Myocyte (in vitro differentiated cells): ENCODE measurements at regions not wholly inside any gene's neighbourhood (a gene's known extent, or its start where the extent isn't known, plus 50 kb on each side); places are given as distances from the start of the nearest gene placed in this dataset.

ENCODE experiments used
- DNase-seq: peaks from one replicate; pipeline ENCODE4 v3.0.0-alpha.2; 2012; ENCODE audit warnings: low read depth

DNA sequence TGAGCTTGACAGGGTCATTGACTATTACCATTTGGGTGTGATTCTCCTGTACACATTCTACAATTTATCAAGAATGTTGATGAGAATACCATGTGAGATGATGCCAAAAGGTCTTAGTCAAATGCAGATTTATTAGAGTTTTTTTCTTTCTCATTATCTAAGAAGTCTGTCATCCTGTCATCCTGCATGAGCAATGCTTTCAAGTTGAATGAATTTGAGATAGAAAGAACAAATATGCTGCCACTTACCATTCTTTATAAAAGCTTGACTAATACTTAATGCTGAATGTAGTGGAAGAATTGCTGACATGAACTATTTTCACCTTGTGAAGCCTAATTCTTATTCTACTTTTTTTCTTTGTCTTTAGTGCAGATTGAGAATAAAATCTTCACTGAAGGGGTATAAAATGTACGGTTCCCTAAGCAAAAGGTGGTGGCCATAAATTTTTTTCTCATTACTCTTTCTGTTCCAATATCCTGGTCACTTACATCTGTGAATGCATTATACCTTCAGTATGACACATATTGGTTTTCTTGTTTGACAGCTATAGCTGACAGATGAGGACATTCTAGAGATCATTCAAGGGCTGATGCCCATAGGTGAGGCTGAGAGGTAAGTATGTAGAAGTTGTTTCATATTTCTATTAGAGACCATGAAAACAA lies 1434.7 kb downstream of the SLITRK1 start:
- no peak for DNase-seq

DNA sequence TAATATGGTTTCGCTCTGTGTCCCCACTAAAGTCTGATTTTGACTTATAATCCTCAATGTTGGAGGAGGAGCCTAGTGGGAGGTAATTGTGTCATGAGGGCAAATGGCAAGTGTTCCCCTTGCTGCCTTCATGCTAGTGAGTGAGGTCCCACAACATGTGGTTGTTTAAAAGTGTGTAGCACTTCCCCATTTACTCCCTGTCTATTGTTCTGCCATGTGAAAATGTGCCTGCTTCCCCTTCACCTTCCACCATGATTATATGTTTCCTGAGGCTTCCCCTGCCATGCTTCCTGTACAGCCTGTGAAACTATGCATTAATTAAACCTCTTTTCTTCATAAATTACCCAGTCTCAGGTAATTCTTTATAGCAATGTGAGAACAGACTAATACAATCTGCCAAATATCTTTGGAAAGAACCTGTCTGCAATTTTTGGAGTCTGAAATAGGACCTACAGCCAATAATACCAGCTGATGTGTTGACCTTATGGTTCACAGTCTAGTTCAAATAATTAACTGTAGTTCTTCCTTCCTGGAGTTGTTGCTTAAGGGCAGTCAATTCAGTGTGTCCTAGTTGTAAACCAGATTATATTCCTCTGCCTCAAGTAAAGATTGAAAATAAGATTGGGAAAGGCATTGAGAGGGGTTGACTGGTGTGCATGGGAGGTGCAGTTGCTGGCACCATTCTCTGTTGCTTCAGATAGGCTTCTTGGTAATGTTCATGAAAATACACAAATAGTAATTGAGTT lies 1442.9 kb downstream of the SLITRK1 start:
- DNase-seq, result no peak

DNA sequence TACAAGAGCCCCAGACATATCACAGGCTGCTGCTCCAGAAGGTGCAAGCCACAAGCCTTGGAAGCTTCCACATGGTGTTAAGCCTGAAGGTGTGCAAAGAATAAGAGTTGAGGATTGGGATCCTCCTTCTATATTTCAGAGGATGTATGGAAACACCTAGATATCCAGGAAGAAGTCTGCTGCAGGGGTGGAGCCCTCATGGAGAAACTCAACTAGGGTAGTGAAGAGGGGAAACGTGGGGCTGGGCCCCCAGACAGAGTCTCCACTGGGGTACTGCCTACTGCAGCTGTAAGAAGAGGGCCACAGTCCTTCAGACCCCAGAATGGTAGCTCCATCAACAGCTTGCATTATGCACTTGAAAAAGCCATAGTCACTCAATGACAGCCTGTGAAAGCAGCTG lies 1444.0 kb downstream of the SLITRK1 start:
- no peak for DNase-seq

DNA sequence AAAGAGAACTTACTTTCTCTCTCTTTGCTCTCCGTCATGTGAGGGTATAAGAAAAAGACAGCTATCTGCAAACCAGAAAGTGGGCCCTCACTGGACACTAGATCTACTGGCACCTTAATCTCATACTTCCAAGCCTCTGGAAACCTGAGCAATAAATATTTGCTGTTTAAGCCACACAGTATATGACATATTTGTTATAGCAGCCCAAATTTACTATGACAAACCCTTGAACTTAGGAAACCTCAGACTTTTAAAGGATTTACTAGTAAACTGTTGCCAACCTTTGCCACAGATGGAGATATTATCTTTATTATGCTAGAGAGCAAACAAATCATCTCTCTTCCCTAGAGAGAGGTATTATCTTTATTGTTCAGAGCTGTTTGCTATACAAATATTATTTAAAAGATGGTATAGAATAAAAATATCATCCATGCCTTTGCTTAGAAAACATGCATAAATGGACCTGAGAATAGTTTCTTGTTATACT lies 1446.1 kb downstream of the SLITRK1 start:
- DNase-seq, result no peak

DNA sequence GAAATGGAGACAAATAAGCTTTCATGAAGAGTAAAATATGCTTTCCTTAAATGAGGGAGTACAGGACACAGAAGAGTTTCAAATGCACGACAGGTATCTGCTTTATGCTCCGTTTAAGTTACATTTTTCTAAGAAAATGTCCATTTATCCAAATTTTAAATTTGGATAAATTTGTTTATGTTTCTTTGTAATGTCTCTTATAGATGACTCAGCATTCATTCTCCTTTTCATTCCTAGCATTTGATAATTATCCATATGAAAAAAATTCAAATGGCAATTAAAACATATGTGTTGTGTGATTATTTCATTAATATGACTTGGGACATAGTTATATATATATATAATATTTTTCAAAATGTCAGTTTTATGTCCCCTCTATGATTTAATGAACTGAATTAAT lies 1449.3 kb downstream of the SLITRK1 start:
- no peak for DNase-seq

DNA sequence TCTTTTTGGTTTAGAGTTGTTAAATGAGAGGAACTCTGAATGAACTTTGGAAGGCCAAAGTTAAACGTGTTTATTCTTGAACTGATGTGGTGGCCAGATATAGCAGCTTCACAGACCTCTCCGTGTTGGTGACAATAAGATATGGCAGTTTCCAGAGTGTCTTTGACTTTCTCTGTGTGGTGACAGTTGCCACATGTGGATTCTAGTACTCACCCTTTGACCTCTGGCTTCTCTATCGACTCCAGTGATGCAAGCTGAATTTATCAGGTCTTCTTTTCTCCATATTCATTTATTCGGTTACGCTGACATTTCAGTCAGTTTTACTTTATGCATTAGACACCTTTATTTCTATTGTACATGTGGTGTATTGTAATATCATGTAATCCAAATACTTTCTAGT lies 1469.5 kb downstream of the SLITRK1 start:
- no peak for DNase-seq

DNA sequence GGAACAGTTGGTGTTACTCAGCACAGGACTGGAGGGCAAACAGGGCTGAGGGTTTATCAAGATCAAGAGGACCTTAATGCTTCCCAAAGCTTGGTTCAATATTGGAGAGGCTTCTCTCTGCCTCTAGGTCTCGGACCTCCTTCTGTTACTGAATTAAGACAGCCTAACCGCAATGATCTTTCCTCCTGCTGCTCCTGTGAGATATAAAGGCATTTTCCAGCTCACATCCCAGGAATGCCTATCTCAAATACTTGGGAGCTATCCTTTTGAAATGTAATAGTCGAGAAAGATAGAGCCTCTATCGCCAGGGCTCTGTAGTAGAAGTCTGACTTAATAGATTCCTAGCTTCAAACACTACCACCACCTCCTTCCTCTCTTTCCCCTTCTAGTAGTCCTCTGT lies 1475.0 kb downstream of the SLITRK1 start:
- no peak for DNase-seq

DNA sequence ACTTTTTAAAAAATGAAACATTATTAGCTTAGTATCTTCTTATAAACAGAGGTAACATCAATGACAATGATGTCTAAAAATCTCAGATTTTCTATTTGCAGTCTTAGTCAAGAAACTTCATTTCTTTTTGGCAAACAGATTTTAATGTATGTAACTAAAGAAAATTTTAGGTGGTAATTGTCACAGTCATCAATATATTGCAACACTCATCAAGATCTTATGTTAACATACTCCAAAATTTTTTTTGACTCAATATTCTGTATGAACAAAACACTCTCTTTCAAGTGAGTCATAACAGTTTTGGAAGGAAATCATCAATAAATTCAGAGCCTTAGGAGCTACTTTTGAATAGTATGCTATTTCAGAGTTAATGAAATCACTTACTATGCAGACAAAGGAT lies 1507.6 kb downstream of the SLITRK1 start:
- DNase-seq, result no peak

DNA sequence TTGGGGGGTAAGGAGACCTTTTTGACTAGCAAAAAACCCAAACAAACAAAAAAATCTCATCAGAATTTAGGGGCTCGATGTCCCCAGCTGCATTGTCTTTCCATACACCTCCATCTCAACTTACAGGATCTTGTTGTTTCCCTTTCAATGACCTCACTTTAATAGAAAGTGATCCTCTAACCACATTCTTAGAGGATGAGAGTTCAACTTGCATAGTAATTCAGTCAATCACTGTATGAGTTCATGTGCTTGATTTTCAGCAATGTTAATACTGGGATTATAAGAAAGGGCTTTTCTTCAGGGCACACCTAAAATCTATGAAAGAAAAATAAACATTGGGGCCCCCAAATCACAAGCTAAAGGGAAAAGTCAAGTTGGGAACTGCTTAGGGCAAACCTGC lies 1512.0 kb downstream of the SLITRK1 start:
- DNase-seq, result peak; percentile 5

DNA sequence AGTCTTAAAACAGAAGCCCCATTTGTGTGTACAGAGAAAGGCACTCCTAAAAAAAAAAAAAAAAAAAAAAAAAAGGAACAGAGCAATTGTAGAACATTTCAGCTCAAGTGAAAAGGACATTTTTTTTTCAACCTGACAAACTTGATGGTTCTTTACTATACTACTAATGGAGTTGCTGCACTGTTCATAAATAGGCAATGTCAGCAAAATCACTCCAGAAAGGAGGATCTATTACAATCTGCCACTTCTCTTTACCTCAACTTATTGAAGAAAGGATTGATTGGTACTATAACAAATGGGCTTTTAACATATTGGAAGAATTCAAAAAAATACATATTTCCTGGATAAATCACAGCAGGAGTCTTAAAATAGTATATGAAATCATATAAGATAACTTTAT lies 1517.7 kb downstream of the SLITRK1 start:
- DNase-seq, result no peak

DNA sequence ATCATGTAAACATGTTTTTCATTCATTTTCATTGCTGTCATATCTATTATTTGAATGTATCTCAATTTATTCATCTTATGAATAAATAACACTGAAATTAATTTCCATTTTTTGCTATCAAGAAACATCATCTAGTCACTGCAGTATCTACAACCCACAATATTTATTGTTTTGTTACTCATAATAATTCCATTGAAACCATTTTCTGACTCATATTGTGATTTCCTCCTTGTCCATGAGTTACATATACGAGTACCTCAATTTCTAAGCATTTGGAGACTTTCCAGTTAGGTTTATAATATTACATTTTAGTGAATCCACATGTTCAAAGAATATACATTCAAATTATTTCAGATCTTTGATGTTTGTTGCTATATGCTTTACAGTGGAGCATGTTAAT lies 1524.0 kb downstream of the SLITRK1 start:
- no peak for DNase-seq

DNA sequence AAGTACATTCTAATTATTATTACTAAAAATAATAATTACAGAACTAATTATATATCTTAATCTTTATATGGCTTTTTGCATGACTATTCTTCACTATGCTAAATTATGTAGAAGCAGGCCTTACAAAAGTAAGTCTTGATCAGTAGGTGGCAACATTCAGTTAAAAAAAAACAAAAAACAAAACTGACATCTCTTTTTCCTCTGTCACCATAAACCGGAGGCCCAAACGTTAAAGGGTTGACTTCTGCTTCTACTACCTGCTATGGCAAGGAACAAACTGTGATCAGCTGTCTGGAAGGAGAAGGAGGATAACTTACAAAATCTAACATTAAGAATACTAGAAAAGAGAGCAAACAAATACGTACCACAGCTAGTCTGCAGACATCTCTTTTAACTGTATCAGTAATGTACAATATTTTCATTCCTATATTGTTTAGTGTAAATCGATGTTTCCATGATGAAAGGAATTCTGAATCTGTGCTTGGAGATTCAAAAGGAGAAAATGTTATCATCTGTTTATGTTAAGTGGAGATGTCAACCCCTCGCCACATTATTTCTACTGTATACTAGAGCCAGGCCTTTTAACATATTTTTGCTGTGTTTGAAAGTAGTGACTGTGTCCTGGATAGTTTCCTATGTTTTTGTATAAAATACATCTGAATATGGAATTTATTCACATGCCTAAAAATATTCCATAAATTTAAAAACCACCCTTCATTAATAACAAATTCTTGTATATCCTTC lies 1525.4 kb downstream of the SLITRK1 start:
- DNase-seq, result peak; percentile 36

DNA sequence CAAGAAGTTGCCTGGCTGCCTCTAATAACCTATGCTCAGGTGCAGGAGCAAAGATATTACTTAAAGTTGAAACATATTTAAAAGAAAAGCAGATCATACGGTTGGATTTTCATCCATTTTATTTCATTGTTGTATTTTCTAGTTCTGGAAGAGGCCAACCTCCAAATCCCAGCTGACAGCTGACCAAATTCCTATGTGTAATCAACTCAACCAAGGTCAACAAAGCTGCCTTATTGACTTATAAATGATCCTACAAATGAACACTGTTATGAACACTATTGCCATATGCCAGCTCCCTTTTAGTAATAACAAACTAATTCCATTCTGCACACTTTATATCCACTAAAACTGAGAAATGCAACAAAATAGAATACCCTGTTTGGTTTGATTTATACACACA lies 1537.4 kb downstream of the SLITRK1 start:
- DNase-seq, result peak; percentile 9

DNA sequence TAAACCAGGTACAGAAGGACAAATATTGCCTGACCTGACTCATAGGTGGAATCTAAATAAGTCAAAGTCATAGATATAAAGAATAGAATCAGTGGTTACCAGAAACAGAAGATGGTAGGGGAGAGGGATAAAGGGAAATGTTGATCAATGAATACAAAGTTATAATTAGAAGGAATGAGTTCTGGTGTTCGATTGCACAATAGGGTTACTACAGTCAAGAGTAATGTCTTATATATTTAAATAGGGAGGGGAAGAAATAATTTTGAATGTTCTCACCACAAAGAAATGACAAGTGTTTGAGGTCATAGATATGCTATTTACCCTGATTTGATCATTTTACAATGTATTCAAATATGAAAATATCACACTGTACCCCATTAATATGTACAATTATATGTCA lies 1541.2 kb downstream of the SLITRK1 start:
- no peak for DNase-seq

DNA sequence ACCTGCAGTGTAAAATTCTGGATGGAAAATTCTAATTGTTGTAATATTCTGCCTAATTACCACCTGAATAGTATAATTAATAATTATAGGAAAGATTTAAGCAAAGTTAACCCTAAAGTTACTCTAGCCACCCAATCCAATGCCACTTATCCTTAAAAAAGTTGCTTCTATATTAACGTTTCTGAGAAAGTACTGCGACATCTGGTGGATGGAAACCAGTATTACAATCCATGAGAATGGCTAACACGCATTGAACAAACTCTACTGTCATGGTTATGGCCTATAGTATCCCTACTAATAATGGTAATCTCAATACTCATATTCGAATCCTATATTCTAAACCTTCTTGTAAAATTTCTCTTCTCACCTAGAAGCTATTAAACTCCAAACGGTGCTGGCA lies 1551.8 kb downstream of the SLITRK1 start:
- peak; percentile 36 for DNase-seq

DNA sequence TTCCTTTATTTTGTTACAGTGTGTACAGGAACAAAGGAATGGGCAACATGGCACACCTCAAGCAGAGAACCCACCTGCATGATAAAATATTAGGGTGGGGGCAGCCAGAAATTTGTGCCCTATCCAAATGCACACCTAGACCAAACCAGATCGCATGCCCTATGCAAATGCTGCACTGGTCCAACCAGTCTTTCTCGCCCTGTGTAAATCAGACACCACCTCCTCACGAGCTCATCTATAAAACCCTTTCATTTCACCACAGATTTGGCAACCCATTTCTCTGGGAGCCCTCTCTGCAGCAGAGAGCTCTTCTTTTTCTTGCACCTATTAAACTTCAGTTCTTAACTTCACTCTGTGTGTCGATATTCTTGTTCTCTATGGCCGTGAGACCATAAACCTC lies 1559.2 kb downstream of the SLITRK1 start:
- DNase-seq, result no peak

DNA sequence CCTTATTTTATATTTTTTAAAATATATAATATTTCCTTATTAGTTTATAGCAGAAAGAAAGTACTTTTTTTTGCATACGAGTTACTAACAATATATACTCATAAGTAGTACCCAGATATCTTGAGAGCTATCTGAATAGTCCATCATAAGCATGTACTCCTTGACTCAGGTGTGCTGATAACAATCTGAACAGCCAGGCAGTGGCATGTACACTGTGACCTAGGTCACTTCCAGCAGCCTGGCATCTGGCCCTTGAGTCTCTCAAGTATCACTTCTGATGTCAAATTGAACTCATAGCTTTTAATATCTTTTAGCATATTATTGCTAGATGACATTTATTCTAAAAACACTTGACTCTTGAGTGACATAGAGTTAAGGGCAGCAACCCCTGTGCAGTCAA lies 1576.7 kb downstream of the SLITRK1 start:
- no peak for DNase-seq

DNA sequence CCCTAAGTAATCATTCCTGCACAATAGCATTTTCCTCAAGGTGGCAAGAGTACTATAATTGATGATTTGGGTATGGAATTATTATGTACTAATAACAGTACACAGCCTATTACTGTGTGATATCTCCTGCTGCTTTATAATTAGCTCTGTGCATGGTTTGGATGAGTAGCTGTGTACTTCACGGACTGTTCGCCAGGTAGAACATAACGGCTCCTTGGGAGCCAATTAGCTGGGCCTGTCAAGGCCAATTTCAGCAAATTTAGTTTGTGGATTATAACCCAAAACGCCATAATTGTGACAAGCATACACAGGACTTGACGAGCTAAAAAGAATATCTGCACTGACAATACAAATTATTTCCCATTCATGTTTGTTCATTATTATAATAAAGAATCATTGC lies 1584.2 kb downstream of the SLITRK1 start:
- no peak for DNase-seq

DNA sequence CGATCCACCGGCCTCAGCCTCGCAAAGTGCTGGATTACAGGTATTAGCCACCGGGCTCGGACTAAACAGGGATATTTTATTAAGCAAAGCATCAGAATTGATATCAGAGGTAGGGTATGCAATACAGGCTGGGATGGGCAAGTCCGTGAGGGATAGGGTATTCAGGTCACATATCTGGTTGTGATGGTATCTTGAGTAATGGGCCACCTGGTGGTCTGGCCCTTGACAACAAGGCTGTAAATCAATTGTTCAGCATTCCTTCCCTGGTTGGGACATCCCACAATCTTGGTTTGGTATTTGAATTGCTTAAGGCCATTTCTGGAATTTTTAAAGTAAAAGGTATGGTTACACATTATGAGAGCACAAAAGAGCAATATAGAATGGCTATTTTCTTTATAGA lies 1588.0 kb downstream of the SLITRK1 start:
- DNase-seq, result no peak

DNA sequence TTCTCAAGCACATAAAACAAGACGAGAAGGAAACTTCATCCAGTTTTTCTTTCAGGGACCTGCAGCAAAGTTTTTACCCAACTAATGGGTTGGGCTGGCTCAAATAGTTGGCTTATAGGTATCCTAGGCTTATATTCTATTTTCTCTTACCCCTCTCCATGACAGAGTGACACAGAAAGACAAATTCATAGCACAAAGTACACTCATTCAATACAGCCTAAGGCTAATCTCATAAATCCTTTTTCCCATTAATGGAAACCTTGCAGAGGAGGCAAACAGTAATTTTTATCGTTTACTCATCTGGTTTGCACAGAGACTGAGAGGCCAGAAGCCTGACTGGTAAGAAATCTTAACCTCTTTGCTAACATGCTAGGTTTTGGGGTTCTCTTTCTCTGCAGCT lies 1589.9 kb downstream of the SLITRK1 start:
- DNase-seq, result no peak

DNA sequence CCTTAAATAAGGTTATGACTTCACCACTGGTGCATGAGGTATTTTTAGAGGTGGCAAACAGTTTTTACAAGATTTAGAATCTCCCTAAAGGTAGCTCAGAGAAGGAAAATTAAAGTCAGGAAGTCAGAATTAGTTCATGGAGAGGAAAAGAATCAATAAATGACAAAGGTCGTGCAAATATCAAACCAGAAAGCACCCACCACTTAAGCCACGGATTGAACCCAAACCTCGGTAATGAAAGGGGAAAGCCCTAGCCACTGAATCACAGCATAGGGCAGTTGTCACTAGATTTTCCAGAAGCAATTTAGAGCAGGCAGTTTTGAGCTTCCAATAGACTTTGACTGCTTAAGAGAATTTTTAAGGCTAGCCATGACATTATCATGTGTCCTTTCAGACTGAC lies 1590.4 kb downstream of the SLITRK1 start:
- no peak for DNase-seq

DNA sequence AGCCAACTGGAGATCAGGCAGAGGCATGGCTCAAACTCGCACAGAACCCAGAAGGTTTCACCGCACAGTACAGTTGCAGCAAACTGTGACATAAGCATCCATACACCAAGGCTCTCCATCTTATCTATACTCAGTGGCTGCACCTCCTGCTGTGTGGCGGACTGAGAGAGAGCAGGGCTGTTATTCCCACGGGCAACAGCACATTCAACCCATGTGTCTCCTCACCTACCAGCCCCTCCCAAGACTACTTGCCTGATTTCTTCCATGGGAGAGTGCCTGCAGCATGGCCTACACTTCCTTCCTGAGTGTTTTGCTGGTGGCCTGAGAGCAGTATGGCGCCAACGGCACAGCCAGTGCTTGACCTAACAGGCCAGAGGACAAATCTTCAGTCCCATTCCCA lies 1606.6 kb downstream of the SLITRK1 start:
- DNase-seq, result no peak
